ENCODE measurements at regions not wholly inside any gene's neighbourhood (a gene's known extent, or its start where the extent isn't known, plus 50 kb on each side); places are given as distances from the start of the nearest gene placed in this dataset.
A peak's percentile ranks its signal among the peaks of the same experiment; 100 is the strongest.
"Not testable (repeated sequence)": the region's sequence is repeated elsewhere in the genome, so short reads cannot be mapped to it uniquely, and the experiment has no call there.

GRCh38 chr2:138267161-138267901, 234.2 kb upstream of the SPOPL start:
- TF ChIP-seq CTCF (IDR thresholded peaks at IDR 0.05; ENCODE audit: control insufficient read depth, insufficient read depth, low read depth, low read length, missing control alignments): no peak
- no peak overlapping the region for H3K4me3 ChIP-seq (ENCODE audit: control insufficient read depth, low read depth, low read length)
- DNase-seq (ENCODE audit: low read depth): peak; percentile 44

- DNase-seq (ENCODE audit: low read depth): no peak
- TF ChIP-seq CTCF (IDR thresholded peaks at IDR 0.05; ENCODE audit: control insufficient read depth, insufficient read depth, low read depth, low read length, missing control alignments): no peak
- no peak overlapping the region for H3K4me3 ChIP-seq (ENCODE audit: control insufficient read depth, low read depth, low read length)
Observed at GRCh38 chr2:138267902-138268254, 233.7 kb upstream of the SPOPL start.

GRCh38 chr2:138269765-138270164, 231.8 kb upstream of the SPOPL start:
- no peak for TF ChIP-seq CTCF (IDR thresholded peaks at IDR 0.05; ENCODE audit: control insufficient read depth, insufficient read depth, low read depth, low read length, missing control alignments)
- H3K4me3 ChIP-seq (ENCODE audit: control insufficient read depth, low read depth, low read length): no peak overlapping the region
- DNase-seq (ENCODE audit: low read depth): no peak

GRCh38 chr2:138271467-138271866, 230.1 kb upstream of the SPOPL start:
- H3K4me3 ChIP-seq (ENCODE audit: control insufficient read depth, low read depth, low read length): no peak overlapping the region
- no peak for DNase-seq (ENCODE audit: low read depth)
- TF ChIP-seq CTCF (IDR thresholded peaks at IDR 0.05; ENCODE audit: control insufficient read depth, insufficient read depth, low read depth, low read length, missing control alignments): no peak

GRCh38 chr2:138272524-138273195, 228.9 kb upstream of the SPOPL start:
- DNase-seq (ENCODE audit: low read depth): no peak
- no peak for TF ChIP-seq CTCF (IDR thresholded peaks at IDR 0.05; ENCODE audit: control insufficient read depth, insufficient read depth, low read depth, low read length, missing control alignments)

GRCh38 chr2:138273280-138273679, 228.3 kb upstream of the SPOPL start:
- DNase-seq (ENCODE audit: low read depth); H3K4me3 ChIP-seq (ENCODE audit: control insufficient read depth, low read depth, low read length): not testable (repeated sequence)

More at GRCh38 chr2:138272524-138273195, 228.9 kb upstream of the SPOPL start:
- no peak overlapping the region for H3K4me3 ChIP-seq (ENCODE audit: control insufficient read depth, low read depth, low read length)

All from AG09309 (cell line).